GM19324 (cell line): ENCODE measurements at regions not wholly inside any gene's neighbourhood (a gene's known extent, or its start where the extent isn't known, plus 50 kb on each side); places are given as distances from the start of the nearest gene placed in this dataset.

Experiments
- ATAC-seq: cut with Tn5 transposase; IDR thresholded peaks from one replicate; pipeline ENCODE4 v1.9.1; 2021; ENCODE audit warnings: mild to moderate bottlenecking, moderate library complexity; ENCODE audit not compliant: unreplicated experiment, low FRiP score

GRCh38 chr3:17852217-17852616, 109.8 kb upstream of the TBC1D5 start:
- ATAC-seq: no peak

GRCh38 chr3:17850448-17850847, 108.0 kb upstream of the TBC1D5 start:
- ATAC-seq: no peak

DNA sequence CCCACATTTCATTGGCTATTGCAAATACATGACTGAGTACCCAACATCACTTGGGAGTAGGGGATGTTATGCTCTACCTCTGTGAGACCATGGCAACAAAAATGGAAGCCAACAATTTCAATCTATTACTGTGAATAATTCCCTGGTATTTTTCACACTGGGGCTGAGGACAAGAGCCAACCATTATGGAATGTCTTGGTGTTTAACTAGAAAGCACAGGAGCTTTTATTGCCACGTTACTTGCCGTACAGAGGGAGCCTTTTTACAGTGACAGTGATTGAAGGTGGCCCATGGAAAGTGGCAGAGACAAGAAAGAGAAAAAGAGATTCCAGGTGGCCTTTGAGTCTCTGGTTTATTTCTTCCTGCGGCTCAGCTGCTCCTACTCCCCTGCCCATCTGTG, 105.7 kb upstream of the TBC1D5 start:
- no peak for ATAC-seq

- ATAC-seq: no peak
Observed at GRCh38 chr3:17847156-17847555, 104.7 kb upstream of the TBC1D5 start.

- no peak for ATAC-seq
Observed at GRCh38 chr3:17846466-17846865, 104.0 kb upstream of the TBC1D5 start.

GRCh38 chr3:17845026-17845812, 102.8 kb upstream of the TBC1D5 start:
- ATAC-seq: no peak

GRCh38 chr3:17844236-17844635, 101.8 kb upstream of the TBC1D5 start:
- ATAC-seq: no peak

DNA sequence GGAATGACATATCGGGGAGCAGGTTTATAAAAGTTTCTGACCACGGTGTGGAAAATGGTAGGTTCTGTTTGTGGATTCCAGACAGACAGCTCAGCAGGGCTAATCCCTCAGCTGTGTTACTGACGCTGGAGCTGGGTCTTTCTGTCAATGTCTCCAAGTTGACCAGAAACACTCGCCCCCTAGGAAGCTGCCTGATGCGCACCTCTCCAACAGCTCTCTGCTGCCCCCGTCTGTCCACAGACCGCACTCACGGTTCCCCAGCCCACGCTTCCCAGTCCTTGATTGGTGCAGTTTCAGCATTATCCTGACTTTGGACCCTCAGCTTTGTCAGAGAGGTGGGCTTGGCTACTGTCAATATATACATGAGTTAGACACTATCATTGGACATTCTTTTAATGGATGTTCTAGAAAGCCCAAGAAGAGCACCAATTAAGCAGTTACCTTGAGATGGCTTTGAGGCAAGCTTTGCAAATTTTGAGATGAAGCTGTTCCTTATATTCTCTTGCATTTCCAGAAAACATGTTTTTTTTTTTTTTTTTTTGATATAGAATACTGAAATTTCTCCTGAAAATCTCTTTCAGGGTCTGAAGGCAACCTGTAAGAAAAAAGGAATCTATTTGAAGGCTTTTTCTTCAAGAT, 98.9 kb upstream of the TBC1D5 start:
- peak; percentile 81 for ATAC-seq

DNA sequence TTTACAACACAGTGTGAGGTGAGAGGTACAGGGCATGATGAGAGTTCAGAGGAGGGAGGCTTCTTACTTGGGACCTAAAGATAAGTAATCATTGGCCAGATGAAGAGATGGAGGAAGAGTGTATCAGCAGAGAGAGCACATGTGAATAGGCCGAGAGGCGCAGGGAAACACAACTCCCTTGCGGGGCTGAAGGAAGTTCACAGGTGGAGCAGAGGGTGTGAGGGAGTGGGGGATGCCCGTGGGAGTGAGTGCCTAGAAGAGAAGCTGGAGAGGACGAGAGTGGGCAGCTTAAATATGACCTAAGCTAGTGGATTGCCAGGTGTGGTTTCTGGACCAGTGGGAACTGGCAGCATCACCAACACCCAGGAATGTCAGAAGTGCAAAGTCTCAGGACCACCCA, 98.2 kb upstream of the TBC1D5 start:
- ATAC-seq: no peak

DNA sequence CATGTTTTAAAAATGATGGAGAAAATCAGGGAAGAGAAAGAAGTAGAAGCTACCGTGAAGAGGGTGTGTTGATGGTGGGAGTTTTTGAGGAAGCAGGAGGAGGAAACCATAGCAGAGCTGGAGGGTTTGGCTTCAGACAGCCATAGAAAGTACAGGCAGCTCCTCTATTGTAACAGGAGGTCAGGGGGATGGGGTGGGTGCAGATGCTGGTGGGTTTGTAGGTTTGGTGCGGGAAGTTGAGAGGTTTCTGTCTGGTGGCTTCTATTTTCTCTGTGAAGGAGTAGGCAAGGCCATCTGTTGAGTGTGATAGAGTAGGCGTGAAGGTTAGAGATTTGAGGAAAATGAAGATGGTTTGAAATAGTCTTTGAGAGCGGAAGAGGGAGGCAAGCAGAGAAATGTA, 97.7 kb upstream of the TBC1D5 start:
- no peak for ATAC-seq

DNA sequence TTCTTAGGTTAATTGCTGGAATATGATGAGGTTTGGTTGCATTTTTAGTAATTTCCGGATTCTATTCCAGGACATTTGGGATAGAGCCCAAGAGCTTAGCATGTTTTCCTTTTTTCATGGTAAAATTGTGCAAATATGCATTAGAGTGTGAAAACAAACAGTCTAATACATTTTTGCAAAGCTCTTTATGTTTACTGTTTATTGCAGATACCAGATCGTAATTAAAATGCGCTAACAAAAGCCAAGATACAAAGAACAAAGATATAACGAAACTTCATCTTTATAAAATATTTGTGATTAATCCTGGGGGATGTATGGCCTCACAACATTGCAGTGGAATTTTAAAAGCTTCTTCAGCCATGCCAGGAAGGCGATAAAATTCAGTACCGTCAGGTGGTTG, 94.5 kb upstream of the TBC1D5 start:
- ATAC-seq: no peak

- no peak for ATAC-seq
Observed at GRCh38 chr3:17836092-17836491, 93.7 kb upstream of the TBC1D5 start.

DNA sequence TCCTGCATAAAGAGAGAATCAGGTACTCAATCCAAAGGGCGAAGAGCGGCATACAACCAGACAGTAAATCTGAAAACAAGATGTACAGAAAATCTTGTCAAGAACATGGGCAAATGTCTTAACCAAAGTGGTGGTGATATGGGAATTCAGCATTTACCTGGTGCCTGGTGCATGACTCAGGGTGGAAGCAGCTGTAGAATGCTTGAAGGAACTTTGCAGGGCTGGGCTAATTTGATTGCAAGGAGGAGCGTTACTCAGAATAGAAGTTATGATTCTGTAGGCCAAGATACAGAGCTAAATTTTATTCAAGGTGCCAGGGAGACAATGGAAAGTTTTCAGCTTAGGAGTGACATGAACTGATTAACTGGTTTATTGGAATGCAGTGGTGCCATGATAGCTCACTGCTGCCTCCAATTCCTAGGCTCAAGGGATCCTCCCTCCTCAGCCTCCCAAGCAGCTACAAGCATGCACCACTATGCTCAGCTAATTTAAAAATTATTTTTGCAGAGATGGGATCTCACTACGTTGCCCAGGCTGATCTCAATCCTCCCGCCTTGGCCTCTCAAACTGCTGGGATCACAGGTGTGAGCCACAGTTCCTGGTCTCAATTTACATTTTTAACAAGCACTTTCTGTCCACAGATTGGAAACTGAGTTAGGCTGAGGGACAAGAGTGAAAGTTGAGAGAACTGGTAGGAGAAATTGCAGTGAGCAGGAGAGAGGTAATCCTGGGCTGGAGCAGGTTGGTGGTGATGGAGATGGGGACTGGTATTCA, 91.5 kb upstream of the TBC1D5 start:
- no peak for ATAC-seq

GRCh38 chr3:17832016-17832415, 89.6 kb upstream of the TBC1D5 start:
- no peak for ATAC-seq

GRCh38 chr3:17831366-17831765, 88.9 kb upstream of the TBC1D5 start:
- no peak for ATAC-seq

DNA sequence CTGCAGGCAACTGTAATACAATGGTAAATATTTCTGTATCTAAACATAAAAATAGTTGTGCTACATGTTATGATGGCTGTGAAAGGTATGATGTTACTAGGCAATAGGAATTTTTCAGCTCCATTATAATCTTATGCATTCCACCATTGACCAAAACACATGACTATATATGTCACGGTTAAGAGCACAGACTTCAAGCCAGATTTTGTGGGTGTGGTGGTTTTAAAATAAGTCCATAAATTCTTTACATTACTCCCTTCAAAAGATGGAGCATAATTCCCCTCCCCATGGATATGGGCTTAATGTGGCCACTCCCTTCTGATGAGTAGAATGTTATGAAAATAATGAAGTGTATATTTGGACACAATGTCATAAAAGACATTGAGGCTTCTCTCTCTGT, 88.4 kb upstream of the TBC1D5 start:
- ATAC-seq: no peak

- no peak for ATAC-seq
Observed at GRCh38 chr3:17828388-17828787, 86.0 kb upstream of the TBC1D5 start.

DNA sequence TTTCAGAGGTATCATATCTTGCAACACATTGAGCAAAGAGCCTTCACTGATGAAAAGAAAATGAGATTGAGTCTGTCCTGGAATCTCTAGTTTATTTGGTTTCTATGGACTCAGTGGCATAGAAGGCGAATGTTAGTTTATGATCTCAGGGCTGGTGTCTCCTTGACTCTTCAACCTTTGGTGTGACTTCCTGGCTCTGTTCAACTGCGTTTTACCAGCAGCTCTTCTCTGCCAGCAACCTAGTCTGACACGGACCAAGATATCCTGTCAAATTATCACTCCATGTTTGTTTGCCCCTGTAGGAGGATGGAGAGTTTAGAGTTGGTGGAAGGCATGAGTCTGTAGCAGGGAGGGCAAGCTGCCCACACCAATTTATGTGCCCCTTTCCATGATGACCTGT, 82.9 kb upstream of the TBC1D5 start:
- no peak for ATAC-seq

DNA sequence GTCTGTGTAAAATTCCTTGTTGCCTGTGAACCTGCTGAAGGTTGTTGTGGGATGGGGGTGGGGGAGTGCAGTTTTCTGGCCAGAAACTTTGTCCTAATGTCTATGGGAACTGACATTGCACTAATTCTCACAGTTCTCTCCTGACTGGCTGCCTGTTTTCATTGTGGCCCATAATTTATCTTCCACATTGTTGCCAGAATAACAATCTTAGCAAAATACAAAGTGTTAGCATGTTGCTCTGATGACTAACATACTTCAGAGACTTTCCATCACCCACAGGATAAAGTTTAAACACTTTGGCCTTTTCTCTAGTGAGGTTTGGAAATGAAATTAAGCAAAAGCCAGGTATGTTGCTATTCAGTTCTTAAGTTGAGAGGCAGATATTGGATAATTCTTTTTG, 81.4 kb upstream of the TBC1D5 start:
- no peak for ATAC-seq

GRCh38 chr3:17823036-17823435, 80.6 kb upstream of the TBC1D5 start:
- ATAC-seq: no peak

GRCh38 chr3:17820704-17821103, 78.3 kb upstream of the TBC1D5 start:
- no peak for ATAC-seq

DNA sequence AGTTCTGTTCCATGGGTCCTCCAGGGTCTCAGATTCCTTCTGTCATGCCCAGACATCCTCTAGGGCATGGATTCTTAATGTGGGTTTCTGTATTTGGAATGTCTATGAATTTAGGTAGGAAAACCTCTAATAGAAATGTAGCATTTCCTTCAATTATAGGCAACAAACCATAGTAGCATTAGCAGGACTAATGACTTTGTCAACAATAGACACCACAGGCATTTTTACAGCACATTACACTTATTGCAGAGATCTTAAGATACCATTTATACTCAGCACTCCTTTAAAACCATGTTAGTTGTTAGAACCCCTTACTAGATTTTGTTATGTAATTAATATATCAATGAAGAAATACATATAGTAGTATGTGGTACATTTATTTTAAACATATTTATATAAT, 77.8 kb upstream of the TBC1D5 start:
- ATAC-seq: no peak
